ENCODE measurements at regions not wholly inside any gene's neighbourhood (a gene's known extent, or its start where the extent isn't known, plus 50 kb on each side); places are given as distances from the start of the nearest gene placed in this dataset.
"Not testable (repeated sequence)": the region's sequence is repeated elsewhere in the genome, so short reads cannot be mapped to it uniquely, and the experiment has no call there.

- not testable (repeated sequence) for TF ChIP-seq EZH2phosphoT487 (conservative IDR thresholded peaks at IDR 0.05; ENCODE audit: low read length); CTCF (IDR thresholded peaks at IDR 0.05; ENCODE audit: insufficient read depth, low read length, poor library complexity, severe bottlenecking)
These were observed 75.6 kb upstream of the SRSF6 start for GRCh38 chr20:43382135-43382534.
